ENCODE measurements at regions not wholly inside any gene's neighbourhood (a gene's known extent, or its start where the extent isn't known, plus 50 kb on each side); places are given as distances from the start of the nearest gene placed in this dataset.
"Not testable (repeated sequence)": the region's sequence is repeated elsewhere in the genome, so short reads cannot be mapped to it uniquely, and the experiment has no call there.

DNA sequence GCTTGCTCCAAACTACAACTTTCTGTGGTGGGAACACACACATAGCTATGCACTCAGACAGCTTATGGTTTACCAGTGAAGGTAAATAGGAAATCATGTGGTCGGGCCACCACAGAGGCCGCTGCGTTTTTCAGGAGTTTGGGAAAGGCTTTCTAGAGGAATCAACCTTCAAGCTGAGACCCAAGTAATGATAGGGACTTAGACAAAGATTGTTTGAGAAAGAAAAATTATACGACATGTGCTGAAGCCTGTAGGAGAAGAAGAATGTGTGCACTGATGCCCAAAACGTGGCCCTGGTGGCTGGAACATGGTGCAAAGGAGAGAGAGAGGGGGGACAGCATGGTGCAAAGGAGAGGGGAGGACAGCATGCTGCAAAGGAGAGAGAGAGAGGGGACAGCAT lies 61.2 kb upstream of the VIPR2 start:
- no peaks in the 10 kb centered on the region for H3K36me3 Mint-ChIP-seq
- no peak for ATAC-seq
- 78% methylated on average over 5 of the region's 5 CpGs for WGBS (ENCODE audit: insufficient coverage)

DNA sequence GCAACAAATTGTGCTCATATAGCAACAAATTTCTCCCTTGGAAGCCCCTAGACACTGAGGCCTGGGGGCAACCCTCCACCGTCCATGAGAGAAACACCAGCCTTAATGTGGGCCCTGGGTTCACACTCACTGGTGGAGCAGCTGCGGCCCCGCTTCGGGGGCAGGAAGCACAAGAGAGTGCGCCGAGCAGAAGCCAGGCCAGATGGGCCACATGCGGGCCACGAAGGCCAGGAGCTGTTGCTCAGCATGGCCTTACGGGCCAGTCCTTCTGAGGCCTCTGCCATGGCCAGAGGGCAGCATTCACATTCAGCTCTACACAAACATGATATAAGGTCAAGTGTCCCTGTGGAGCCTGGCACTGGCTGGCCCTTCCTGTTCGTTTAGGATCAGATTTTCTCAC lies 60.0 kb upstream of the VIPR2 start:
- no peak overlapping the region for H3K4me3 Mint-ChIP-seq
- H3K27me3 Mint-ChIP-seq (ENCODE audit: low read depth in 2 of 2), result no peaks in the 10 kb centered on the region
- H3K27ac Mint-ChIP-seq, result no peak overlapping the region
- Histone ChIP-seq H3K4me3 (ENCODE audit: low read length) (no peak overlapping the region), H3K4me1 (ENCODE audit: control insufficient read depth, insufficient read depth, low read length) (peaks cover 24% of the 10 kb centered on the region), H3K9me3 (ENCODE audit: control insufficient read depth, insufficient read depth, low read length) (no peaks in the 10 kb centered on the region), H3K36me3 (ENCODE audit: control insufficient read depth, insufficient read depth, low read length) (no peaks in the 10 kb centered on the region), H3K27me3 (ENCODE audit: control insufficient read depth, insufficient read depth, low read length) (no peaks in the 10 kb centered on the region), H3K27ac (ENCODE audit: low read length) (no peak overlapping the region)
- 96% methylated on average over 10 of the region's 10 CpGs for WGBS (ENCODE audit: insufficient coverage)
- DNase-seq (no peak), ATAC-seq (no peak)
- H3K9me3 Mint-ChIP-seq, result no peaks in the 10 kb centered on the region
- H3K36me3 Mint-ChIP-seq, result no peaks in the 10 kb centered on the region
- TF ChIP-seq, protein P1, sequence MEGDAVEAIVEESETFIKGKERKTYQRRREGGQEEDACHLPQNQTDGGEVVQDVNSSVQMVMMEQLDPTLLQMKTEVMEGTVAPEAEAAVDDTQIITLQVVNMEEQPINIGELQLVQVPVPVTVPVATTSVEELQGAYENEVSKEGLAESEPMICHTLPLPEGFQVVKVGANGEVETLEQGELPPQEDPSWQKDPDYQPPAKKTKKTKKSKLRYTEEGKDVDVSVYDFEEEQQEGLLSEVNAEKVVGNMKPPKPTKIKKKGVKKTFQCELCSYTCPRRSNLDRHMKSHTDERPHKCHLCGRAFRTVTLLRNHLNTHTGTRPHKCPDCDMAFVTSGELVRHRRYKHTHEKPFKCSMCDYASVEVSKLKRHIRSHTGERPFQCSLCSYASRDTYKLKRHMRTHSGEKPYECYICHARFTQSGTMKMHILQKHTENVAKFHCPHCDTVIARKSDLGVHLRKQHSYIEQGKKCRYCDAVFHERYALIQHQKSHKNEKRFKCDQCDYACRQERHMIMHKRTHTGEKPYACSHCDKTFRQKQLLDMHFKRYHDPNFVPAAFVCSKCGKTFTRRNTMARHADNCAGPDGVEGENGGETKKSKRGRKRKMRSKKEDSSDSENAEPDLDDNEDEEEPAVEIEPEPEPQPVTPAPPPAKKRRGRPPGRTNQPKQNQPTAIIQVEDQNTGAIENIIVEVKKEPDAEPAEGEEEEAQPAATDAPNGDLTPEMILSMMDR (IDR thresholded peaks at IDR 0.05), result no peak
- H3K4me1 Mint-ChIP-seq, result peaks cover 0 to 12% of the 10 kb centered on the region in 2 donors
- intact Hi-C loops (cut with micrococcal nuclease), result no loop called here

More for the DNA sequence above, 61.2 kb upstream of the VIPR2 start:
- Histone ChIP-seq H3K4me1 (ENCODE audit: control insufficient read depth, insufficient read depth, low read length) (peaks cover 19% of the 10 kb centered on the region), H3K4me3 (ENCODE audit: low read length) (no peak overlapping the region), H3K27ac (ENCODE audit: low read length) (no peak overlapping the region), H3K27me3 (ENCODE audit: control insufficient read depth, insufficient read depth, low read length) (no peaks in the 10 kb centered on the region), H3K9me3 (ENCODE audit: control insufficient read depth, insufficient read depth, low read length) (no peaks in the 10 kb centered on the region), H3K36me3 (ENCODE audit: control insufficient read depth, insufficient read depth, low read length) (no peaks in the 10 kb centered on the region)
- Mint-ChIP-seq H3K9me3 (no peaks in the 10 kb centered on the region), H3K27ac (no peak overlapping the region), H3K4me1 (peaks cover 5 to 12% of the 10 kb centered on the region in 2 donors), H3K4me3 (no peak overlapping the region), H3K27me3 (ENCODE audit: low read depth in 2 of 2) (no peaks in the 10 kb centered on the region)
- intact Hi-C loops (cut with micrococcal nuclease), result no loop called here
- TF ChIP-seq, protein P1 (IDR thresholded peaks at IDR 0.05), result no peak
- no peak for DNase-seq

DNA sequence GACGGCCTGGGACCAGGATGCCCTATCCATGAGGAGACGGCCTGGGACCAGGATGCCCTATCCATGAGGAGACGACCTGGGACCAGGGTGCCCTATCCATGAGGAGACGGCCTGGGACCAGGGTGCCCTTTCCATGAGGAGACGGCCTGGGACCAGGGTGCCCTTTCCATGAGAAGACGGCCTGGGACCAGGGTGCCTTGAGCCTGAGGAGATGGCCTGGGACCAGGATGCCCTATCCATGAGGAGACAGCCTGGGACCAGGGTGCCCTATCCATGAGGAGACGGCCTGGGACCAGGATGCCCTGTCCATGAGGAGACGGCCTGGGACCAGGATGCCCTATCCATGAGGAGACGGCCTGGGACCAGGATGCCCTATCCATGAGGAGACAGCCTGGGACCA lies 58.6 kb upstream of the VIPR2 start:
- H3K9me3 ChIP-seq (ENCODE audit: control insufficient read depth, insufficient read depth, low read length); H3K27ac Mint-ChIP-seq; DNase-seq; H3K36me3 Mint-ChIP-seq; H3K4me3 Mint-ChIP-seq; H3K9me3 Mint-ChIP-seq; ATAC-seq; H3K27me3 Mint-ChIP-seq (ENCODE audit: low read depth in 2 of 2); intact Hi-C loops (cut with micrococcal nuclease); H3K27me3 ChIP-seq (ENCODE audit: control insufficient read depth, insufficient read depth, low read length); H3K36me3 ChIP-seq (ENCODE audit: control insufficient read depth, insufficient read depth, low read length); H3K27ac ChIP-seq (ENCODE audit: low read length); H3K4me3 ChIP-seq (ENCODE audit: low read length): not testable (repeated sequence)
- peaks cover 12 to 25% of the 10 kb centered on the region in 2 donors for H3K4me1 Mint-ChIP-seq
- H3K4me1 ChIP-seq (ENCODE audit: control insufficient read depth, insufficient read depth, low read length), result peaks cover 28% of the 10 kb centered on the region
- WGBS (ENCODE audit: insufficient coverage), result 95% methylated on average over 9 of the region's 9 CpGs

DNA sequence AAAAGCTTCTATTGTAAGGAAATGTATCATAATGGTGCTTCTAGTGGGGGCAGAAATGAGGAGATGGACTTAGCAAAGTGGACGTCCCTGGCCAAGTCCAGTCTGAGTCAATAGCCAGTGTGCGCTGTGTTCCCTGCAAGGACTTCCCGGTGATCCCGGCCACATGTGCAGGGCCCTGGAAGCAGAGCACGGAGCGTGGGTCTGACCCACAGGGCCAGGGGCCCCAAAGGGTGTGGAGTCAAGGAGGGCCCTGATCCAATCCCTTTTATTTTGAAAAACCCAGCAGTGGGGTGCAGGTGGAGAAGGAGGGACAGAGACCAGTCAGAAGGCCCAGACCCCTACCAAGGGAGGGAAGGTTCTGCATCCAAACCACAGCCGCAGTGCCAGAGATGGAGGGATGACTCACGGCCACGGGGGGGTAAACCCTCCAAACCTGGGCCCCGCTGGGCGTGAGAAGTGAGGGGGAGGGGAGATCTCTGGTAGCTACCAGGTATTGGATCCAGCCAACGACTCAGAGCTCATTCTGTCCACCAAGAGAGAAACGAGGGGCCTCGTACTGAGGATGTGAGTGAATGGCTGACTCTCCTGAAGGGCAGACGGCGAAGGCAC lies 57.2 kb upstream of the VIPR2 start:
- no peaks in the 10 kb centered on the region for H3K27me3 Mint-ChIP-seq (ENCODE audit: low read depth in 2 of 2)
- no peak for DNase-seq
- Histone ChIP-seq H3K4me3 (ENCODE audit: low read length) (no peak overlapping the region), H3K27ac (ENCODE audit: low read length) (no peak overlapping the region), H3K27me3 (ENCODE audit: control insufficient read depth, insufficient read depth, low read length) (no peaks in the 10 kb centered on the region), H3K36me3 (ENCODE audit: control insufficient read depth, insufficient read depth, low read length) (no peaks in the 10 kb centered on the region), H3K4me1 (ENCODE audit: control insufficient read depth, insufficient read depth, low read length) (peaks cover 42% of the 10 kb centered on the region), H3K9me3 (ENCODE audit: control insufficient read depth, insufficient read depth, low read length) (no peaks in the 10 kb centered on the region)
- ATAC-seq, result no peak
- no peak overlapping the region for H3K4me3 Mint-ChIP-seq
- H3K4me1 Mint-ChIP-seq, result peaks cover 26 to 39% of the 10 kb centered on the region in 2 donors
- intact Hi-C loops (cut with micrococcal nuclease), result no loop called here
- H3K9me3 Mint-ChIP-seq, result no peaks in the 10 kb centered on the region
- H3K36me3 Mint-ChIP-seq, result no peaks in the 10 kb centered on the region
- H3K27ac Mint-ChIP-seq, result peak overlapping the region in 1 of 2 donors; percentile 57
- WGBS (ENCODE audit: insufficient coverage), result 93% methylated on average over 16 of the region's 16 CpGs
- TF ChIP-seq, protein P1 (IDR thresholded peaks at IDR 0.05), result no peak
